Stimulated activated effector memory CD8-positive, alpha-beta T cell treated with anti-CD3 and anti-CD28 coated beads, Interleukin-12 subunit alpha, Interleukin-12 subunit beta, amount 100 ng/mL, for 72 hours (primary cell): ENCODE measurements at regions not wholly inside any gene's neighbourhood (a gene's known extent, or its start where the extent isn't known, plus 50 kb on each side); places are given as distances from the start of the nearest gene placed in this dataset.

ENCODE experiments used
- ATAC-seq: fragments of 150-1000 bp; cut with Tn5 transposase; 2 replicates; pipeline ENCODE4 v1.10.0; 2021
- DNase-seq, 2 donors: peaks; one replicate each; pipeline ENCODE4 v3.0.0; 2021 to 2022; ENCODE audit warnings: low spot score in 2 of 2
- H3K27ac Mint-ChIP-seq: one replicate; pipeline ENCODE4 v1.8.0; 2022; ENCODE audit warnings: mild to moderate bottlenecking, mixed read lengths
- H3K36me3 Mint-ChIP-seq: one replicate; pipeline ENCODE4 v1.8.0; 2022; ENCODE audit warnings: mild to moderate bottlenecking, mixed read lengths
- H3K4me1 Mint-ChIP-seq: one replicate; pipeline ENCODE4 v1.8.0; 2022; ENCODE audit warnings: mixed read lengths
- H3K4me3 Mint-ChIP-seq: one replicate; pipeline ENCODE4 v1.8.0; 2022; ENCODE audit warnings: mild to moderate bottlenecking, mixed read lengths
- H3K9me3 Mint-ChIP-seq: one replicate; pipeline ENCODE4 v1.8.0; 2022; ENCODE audit warnings: mixed read lengths

DNA sequence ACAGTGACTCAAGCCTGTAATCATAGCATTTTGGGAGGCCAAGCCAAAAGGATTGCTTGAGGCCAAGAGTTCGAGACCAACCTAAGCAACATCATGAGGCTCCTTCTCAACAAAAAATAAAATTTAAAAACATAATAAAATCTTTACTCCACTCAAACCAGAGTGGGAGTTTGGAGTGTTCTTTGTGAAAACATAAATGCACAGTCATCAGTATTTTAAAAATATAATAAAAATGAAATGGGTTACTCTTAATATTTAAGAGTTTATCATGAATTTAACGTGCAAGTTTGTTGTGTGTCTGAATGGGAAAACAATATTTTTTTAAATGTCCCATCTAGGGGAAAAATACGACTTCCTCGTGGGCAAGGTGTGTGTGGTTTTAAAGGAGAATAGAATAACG is 78.6 kb upstream of the STARD13 start:
- DNase-seq (no peak), ATAC-seq (no peak)
- H3K27ac Mint-ChIP-seq = peak overlapping the region; percentile 41
- H3K36me3 Mint-ChIP-seq = no peaks in the 10 kb centered on the region
- H3K4me1 Mint-ChIP-seq = no peaks in the 10 kb centered on the region
- H3K4me3 Mint-ChIP-seq = no peak overlapping the region
- peaks cover 2% of the 10 kb centered on the region for H3K9me3 Mint-ChIP-seq

DNA sequence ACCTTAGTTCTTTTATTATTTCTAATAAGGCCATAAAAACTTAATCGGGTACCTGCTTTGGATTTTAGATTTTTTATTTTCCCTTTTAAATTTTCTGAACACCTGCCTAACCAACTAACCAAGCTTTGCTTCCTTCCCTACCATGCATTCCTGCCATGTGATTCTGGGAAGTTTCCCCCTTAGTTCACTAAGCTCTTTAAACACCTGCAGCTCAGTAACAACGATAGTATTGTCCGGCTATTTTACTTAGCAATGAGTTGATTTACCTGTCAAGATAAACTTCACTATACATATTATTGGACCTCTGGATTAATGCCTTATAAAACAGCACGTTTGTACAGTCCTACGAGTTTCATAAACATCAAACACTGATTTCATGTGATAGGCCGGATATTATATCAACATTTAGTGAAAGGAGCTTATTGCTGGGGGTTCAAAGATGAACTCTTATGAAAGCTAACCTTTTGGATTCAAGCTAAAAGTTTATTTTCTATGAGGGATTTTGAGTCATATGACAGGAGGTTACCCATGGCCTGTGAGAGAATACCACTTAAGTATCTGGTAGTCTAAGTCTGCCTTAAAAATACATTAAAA is 81.0 kb upstream of the STARD13 start:
- H3K4me3 Mint-ChIP-seq = no peak overlapping the region
- H3K36me3 Mint-ChIP-seq = no peaks in the 10 kb centered on the region
- no peak for DNase-seq
- ATAC-seq = no peak
- H3K9me3 Mint-ChIP-seq = no peaks in the 10 kb centered on the region
- no peaks in the 10 kb centered on the region for H3K4me1 Mint-ChIP-seq
- H3K27ac Mint-ChIP-seq = no peak overlapping the region

- no peaks in the 10 kb centered on the region for H3K4me1 Mint-ChIP-seq
- ATAC-seq (no peak), DNase-seq (no peak)
- H3K36me3 Mint-ChIP-seq = no peaks in the 10 kb centered on the region
- no peaks in the 10 kb centered on the region for H3K9me3 Mint-ChIP-seq
- no peak overlapping the region for H3K4me3 Mint-ChIP-seq
- H3K27ac Mint-ChIP-seq = no peak overlapping the region
These were observed 81.8 kb upstream of the STARD13 start for GRCh38 chr13:33367171-33367895.

DNA sequence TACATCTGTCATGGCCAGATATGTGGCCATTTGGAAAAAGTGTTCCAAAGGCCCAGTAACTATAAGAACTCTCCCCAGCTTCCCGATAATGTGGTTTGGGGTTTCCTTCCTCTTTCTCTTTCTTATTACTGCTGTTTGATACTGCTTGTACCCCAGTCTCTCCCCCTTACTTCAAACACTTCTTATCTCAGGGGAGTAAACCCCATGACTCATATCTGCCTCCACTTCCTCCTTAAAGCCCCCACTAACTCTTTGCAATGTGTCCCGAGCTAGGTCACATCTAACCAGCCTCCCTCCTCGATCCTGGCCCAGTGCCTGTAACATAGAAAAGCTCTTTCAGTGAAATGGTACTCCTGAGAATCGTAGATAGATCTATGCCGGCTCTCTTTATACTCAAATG is 82.4 kb upstream of the STARD13 start:
- DNase-seq (no peak), ATAC-seq (no peak)
- H3K4me1 Mint-ChIP-seq = no peaks in the 10 kb centered on the region
- H3K36me3 Mint-ChIP-seq = no peaks in the 10 kb centered on the region
- no peak overlapping the region for H3K4me3 Mint-ChIP-seq
- no peaks in the 10 kb centered on the region for H3K9me3 Mint-ChIP-seq
- no peak overlapping the region for H3K27ac Mint-ChIP-seq

- Mint-ChIP-seq H3K4me3 (no peak overlapping the region), H3K9me3 (no peaks in the 10 kb centered on the region), H3K4me1 (no peaks in the 10 kb centered on the region), H3K36me3 (no peaks in the 10 kb centered on the region), H3K27ac (no peak overlapping the region)
- DNase-seq = no peak
- no peak for ATAC-seq
These were observed 83.5 kb upstream of the STARD13 start for GRCh38 chr13:33369073-33369472.

GRCh38 chr13:33372251-33372919 is 86.8 kb upstream of the STARD13 start:
- no peak for DNase-seq
- Mint-ChIP-seq H3K27ac (no peak overlapping the region), H3K9me3 (no peaks in the 10 kb centered on the region), H3K4me3 (no peak overlapping the region), H3K36me3 (no peaks in the 10 kb centered on the region), H3K4me1 (no peaks in the 10 kb centered on the region)
- no peak for ATAC-seq

- DNase-seq = no peak
- Mint-ChIP-seq H3K36me3 (no peaks in the 10 kb centered on the region), H3K4me1 (no peaks in the 10 kb centered on the region), H3K9me3 (no peaks in the 10 kb centered on the region), H3K4me3 (no peak overlapping the region), H3K27ac (no peak overlapping the region)
- ATAC-seq = no peak
These were observed 88.1 kb upstream of the STARD13 start for GRCh38 chr13:33373624-33374023.

DNA sequence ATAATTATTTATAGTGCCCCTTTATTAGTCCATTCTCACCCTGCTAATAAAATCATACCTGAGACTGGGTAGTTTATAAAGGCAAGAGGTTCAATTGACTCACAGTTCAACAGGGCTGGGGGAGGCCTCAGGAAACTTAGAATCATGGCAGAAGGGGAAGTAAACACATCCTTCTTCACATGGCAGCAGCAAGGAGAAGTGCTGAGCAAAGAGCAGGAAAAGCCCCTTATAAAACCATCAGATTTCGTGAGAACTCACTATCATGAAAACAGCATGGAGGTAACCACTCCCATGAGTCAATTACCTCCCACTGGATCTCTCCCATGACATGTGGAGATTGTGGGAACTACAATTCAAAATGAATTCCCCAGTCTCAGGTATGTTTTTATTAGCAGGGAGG is 89.9 kb upstream of the STARD13 start:
- H3K9me3 Mint-ChIP-seq = no peaks in the 10 kb centered on the region
- ATAC-seq = no peak
- no peaks in the 10 kb centered on the region for H3K4me1 Mint-ChIP-seq
- H3K27ac Mint-ChIP-seq = no peak overlapping the region
- DNase-seq = no peak
- no peak overlapping the region for H3K4me3 Mint-ChIP-seq
- no peaks in the 10 kb centered on the region for H3K36me3 Mint-ChIP-seq

GRCh38 chr13:33376212-33376611 is 90.7 kb upstream of the STARD13 start:
- no peaks in the 10 kb centered on the region for H3K4me1 Mint-ChIP-seq
- no peak overlapping the region for H3K27ac Mint-ChIP-seq
- H3K9me3 Mint-ChIP-seq = no peaks in the 10 kb centered on the region
- H3K36me3 Mint-ChIP-seq = no peaks in the 10 kb centered on the region
- no peak for ATAC-seq
- no peak overlapping the region for H3K4me3 Mint-ChIP-seq
- no peak for DNase-seq

DNA sequence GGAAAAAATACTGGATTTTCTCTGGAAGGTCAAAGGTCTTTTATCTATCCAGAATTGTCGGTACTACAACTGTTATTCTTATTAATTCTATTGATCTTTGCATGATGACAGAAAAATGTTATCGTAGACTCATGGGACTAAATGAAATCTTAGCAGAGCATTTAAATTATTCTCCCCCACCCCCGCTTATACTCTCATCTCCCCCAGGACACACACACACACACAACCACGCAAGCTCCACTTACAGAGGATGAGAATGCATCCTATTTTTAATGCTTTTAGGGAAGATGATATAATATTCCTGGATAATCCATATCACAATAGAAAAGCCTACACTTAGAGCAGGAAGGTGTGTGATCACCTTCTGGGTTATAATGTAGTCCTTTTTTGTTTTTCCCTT is 91.9 kb upstream of the STARD13 start:
- ATAC-seq (no peak), DNase-seq (no peak)
- no peak overlapping the region for H3K27ac Mint-ChIP-seq
- H3K4me1 Mint-ChIP-seq = no peaks in the 10 kb centered on the region
- H3K9me3 Mint-ChIP-seq = no peaks in the 10 kb centered on the region
- no peak overlapping the region for H3K4me3 Mint-ChIP-seq
- H3K36me3 Mint-ChIP-seq = no peaks in the 10 kb centered on the region

DNA sequence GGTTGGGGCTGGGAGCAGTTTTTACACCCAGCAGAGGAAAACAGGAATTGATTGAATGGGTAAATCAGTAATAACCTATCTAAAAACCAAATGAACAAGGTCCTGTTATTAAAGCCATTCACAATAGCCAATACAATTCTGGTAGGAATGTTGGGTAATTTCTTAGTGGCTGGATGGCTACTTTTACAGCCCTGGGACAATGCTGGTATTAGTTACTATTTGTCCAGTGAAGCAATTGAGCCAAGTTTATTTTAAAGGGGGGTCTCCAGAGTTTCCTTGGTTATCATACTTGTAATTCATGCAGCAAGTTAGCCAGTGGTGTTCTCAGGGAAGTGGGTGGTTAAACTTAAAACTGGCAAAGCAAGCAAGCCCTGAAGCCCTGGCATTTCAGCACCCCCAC is 92.3 kb upstream of the STARD13 start:
- no peaks in the 10 kb centered on the region for H3K36me3 Mint-ChIP-seq
- no peaks in the 10 kb centered on the region for H3K4me1 Mint-ChIP-seq
- no peaks in the 10 kb centered on the region for H3K9me3 Mint-ChIP-seq
- H3K27ac Mint-ChIP-seq = no peak overlapping the region
- H3K4me3 Mint-ChIP-seq = no peak overlapping the region
- ATAC-seq = no peak
- no peak for DNase-seq

- ATAC-seq = no peak
- no peak overlapping the region for H3K27ac Mint-ChIP-seq
These were observed 94.1 kb upstream of the STARD13 start for GRCh38 chr13:33379608-33380007.

GRCh38 chr13:33380487-33381079 is 95.0 kb upstream of the STARD13 start:
- H3K4me1 Mint-ChIP-seq = no peaks in the 10 kb centered on the region
- H3K4me3 Mint-ChIP-seq = no peak overlapping the region
- ATAC-seq (no peak), DNase-seq (no peak)
- H3K27ac Mint-ChIP-seq = no peak overlapping the region
- no peaks in the 10 kb centered on the region for H3K9me3 Mint-ChIP-seq
- H3K36me3 Mint-ChIP-seq = no peaks in the 10 kb centered on the region

More at GRCh38 chr13:33379608-33380007, 94.1 kb upstream of the STARD13 start:
- Mint-ChIP-seq H3K36me3 (no peaks in the 10 kb centered on the region), H3K4me1 (no peaks in the 10 kb centered on the region), H3K4me3 (no peak overlapping the region), H3K9me3 (no peaks in the 10 kb centered on the region)
- no peak for DNase-seq

- Mint-ChIP-seq H3K36me3 (no peaks in the 10 kb centered on the region), H3K4me3 (no peak overlapping the region), H3K27ac (no peak overlapping the region), H3K9me3 (no peaks in the 10 kb centered on the region), H3K4me1 (no peaks in the 10 kb centered on the region)
- DNase-seq = no peak
- ATAC-seq = no peak
These were observed 95.6 kb upstream of the STARD13 start for GRCh38 chr13:33381180-33381579.

GRCh38 chr13:33381906-33382305 is 96.4 kb upstream of the STARD13 start:
- ATAC-seq = no peak
- H3K4me1 Mint-ChIP-seq = no peaks in the 10 kb centered on the region
- no peaks in the 10 kb centered on the region for H3K9me3 Mint-ChIP-seq
- H3K27ac Mint-ChIP-seq = no peak overlapping the region
- no peak for DNase-seq
- H3K4me3 Mint-ChIP-seq = no peak overlapping the region
- no peaks in the 10 kb centered on the region for H3K36me3 Mint-ChIP-seq
